CD4-positive, alpha-beta T cell treated with Interleukin-15 for 1 hour (primary cell): ENCODE measurements at regions not wholly inside any gene's neighbourhood (a gene's known extent, or its start where the extent isn't known, plus 50 kb on each side); places are given as distances from the start of the nearest gene placed in this dataset.

Experiments used
- DNase-seq: peaks from one replicate; pipeline ENCODE4 v3.0.0-alpha.2; 2020

DNA sequence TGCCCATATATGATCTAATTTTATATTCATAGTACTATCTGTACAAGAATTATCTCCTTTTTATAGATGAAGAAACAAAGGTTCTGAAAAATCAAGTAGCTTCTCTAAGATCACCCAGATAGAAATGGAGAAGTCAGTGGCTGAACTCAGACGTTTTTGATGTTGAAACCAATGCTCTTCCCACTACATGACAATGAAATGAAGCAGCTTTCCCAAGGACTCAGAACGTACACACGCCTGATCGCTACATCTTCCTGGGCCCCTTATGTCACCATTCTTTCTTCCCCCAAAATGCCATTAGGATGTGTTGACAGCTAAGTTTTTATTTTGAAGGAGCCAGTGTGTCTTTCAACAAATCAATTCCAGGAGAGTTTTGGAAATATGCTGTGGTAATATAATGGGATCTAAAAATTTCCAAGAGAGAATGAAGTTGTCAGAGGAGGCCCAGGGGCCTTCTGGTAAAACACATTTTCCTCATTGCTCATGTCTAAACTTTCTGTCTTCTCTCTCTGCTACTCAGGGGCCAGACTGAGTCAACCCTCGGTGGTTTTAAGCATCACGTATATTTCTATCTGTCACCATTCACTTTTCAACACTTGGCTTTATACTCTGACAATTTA, 98.1 kb upstream of the COL21A1 start:
- DNase-seq: no peak

DNA sequence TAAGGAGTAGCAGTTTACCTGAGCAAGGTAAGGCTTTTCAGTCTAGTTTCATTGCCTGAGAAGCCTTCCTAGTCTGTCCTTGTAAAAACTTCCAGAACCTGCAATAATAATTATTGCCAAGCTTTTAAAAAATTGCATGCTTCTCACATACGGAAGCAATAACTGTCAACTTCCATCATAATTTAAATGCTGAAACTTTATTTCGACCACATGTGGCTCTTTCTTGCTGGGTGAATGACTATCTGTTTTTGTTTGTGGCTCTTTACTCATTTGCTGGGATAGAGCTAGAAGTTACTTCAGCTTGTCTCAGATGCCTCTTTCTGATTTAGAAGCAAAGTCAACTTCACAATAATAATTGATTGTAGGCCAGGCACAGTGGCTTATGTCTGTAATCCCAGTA, 95.9 kb upstream of the COL21A1 start:
- DNase-seq: no peak

DNA sequence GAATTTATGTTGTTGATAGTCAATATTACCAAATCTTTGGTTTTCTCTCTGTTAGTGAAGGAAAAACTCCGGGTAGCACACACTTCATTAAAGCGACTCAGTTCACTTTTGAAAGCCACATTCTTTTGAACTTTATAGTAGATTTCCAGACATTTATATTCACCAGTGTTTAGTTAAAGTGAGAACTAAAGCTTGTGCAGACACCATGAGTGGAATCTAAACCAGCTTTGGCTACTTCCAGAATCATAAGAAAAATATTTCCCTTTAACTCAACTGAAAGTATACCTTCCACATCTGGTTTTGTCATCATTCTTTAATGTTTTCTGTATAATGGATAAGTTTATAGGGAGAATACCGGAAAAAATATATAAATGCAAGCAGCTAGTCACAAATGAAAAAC, 92.1 kb upstream of the COL21A1 start:
- DNase-seq: no peak

DNA sequence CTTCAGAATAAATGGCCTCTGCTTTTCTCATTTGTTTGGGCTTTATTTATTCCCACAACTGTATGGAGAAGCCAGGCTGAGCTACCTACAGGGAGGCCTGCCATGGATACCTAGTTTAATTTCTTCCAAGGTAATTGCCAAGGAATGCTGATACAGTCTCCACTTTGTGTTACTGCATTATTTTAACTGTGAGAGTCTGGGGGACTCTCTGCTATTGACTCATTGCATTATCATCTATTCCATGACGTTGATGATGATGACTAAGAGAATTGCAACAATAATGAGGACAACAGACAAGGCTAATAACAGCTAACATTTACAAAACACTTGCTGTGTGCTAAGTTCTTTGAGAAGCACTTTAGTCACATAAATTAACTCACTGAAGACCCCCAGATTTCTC, 88.3 kb upstream of the COL21A1 start:
- DNase-seq: no peak

DNA sequence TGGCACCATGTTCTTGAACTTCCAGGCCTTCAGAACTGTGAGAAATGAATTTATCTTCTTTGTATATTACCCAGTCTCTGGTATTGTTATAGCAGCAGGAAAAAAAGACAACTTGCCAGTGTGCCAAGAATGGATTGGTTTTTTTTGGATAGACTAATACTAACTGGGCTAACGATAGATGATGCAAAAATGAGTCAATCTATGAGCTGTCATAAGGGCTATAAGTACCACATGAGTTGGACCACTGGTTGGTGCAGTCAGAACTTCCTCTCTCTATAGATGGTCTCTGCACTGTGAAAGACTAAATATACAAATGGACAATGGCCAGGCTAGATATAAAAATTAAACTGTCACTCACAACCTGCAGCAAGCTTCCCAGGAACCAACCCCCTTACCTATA, 87.6 kb upstream of the COL21A1 start:
- DNase-seq: no peak

DNA sequence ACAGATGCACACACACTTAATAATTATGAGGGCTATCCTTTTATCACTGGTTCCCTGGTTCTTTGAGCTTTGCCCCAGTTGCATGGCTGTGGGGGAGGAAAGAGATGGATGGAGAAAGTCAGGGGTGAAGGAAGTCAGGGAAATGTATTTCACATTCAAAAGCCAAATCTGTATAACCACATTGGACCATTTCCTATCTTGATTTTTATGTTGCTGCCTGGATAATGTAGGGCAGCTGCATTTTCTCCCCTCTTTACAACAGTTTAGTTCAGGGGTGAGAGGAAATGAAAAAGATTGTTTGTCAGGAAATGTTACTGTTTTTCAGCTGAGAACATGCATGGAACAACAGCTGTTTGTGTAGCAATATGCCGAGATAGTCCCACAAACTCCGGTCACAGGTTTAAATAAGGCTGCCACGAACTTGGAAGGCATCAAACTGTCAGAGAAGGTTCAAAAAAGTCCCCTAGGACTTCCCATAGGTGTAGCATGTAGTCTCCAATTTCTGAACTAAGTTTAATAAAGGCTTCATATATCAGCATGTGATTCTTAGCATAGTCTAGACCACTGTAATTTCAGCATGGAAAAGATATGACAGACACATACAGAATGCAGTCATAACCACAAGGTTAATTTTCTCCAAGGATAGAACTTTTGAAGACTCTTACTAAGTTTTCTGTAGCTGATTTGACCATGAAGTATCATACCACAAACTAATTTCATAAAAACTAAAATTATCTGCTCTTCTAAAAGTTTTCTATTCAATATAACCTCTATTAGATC, 82.1 kb upstream of the COL21A1 start:
- DNase-seq: no peak

DNA sequence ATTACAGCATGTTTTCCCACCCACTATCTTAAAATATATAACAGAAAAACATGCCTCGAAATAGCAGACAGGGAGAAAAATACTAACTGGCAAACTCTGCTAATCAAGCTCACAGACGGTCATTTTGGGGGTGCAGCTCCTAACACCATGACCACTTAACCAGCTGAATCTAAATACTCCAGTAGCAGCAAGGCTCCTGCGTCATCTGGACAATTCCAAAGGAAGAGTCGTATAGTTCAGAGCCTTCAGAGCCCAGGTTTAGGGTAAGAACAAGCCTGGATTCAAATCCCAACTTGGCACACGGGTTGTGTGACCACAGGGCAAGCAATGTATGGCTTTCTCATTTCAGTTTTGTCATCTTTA, 81.3 kb upstream of the COL21A1 start:
- DNase-seq: no peak

DNA sequence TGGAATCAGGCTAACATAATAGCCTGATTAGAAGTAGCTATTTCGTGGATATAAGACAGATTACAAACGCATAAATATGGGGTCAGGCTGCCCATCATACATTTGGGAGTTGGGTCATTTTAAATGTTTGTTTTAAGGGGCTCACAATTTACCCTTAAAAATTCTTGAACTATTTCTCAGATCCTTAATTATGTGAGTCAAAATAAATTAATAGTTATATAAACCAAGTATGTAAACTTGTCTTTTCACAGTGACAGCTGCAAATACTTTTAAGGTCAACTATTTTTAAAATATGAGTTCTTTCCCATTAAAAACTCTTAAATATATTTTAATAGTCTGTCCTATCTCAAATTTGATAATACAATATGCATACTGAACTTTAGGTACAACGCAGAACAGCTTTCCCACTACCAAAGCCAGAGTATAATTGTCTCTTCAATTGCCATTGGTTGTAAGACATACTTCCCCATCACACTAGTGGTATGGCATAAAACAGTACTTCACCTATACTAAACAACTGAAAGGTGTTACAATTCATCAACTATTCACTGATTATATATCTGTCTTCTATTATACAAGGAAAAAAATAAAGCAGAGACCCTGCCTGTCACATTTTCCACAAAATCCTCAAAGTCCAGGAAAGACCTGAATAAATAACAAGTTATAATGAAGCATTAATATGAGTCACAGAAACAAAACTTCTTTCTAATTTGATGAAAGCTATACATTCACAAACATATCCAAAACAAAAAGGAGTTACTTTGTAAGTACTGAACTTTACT, 80.8 kb upstream of the COL21A1 start:
- no peak for DNase-seq

DNA sequence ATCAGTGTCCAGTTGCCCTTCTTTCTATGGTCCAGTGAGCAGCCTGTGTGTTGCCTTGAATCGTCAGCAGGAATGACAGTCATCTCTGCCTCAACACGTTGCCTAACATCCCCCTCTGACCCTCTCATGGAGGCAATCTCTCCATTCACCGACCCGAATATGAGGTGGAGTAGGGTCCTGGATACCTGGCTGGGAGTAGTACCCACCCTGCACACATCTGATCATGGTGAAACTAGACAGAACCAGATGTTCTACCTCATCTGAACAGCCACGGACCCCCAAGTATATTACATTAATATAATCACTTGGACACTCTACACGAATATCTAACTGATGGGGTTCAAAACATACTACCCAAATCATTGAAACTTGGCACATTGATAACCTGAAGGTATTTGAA, 77.0 kb upstream of the COL21A1 start:
- DNase-seq: no peak

DNA sequence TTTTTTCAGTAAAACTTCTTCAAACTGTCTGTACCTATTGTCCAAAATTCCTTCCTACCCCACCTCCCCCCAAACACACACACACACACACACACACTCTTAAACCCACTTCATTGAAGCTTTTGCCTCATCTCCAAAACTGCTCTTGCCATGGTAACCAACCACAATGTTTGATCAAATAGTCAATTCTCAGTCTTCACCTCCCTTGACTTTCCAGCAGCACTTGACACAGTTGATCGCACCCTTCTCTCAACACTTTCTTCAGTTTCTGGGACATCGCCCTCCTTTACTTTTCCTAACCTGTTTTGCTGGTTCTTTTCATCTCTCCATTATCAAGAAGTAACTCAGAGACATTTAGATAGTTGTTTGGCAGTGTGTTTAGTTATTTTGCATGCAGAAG, 71.5 kb upstream of the COL21A1 start:
- DNase-seq: no peak

DNA sequence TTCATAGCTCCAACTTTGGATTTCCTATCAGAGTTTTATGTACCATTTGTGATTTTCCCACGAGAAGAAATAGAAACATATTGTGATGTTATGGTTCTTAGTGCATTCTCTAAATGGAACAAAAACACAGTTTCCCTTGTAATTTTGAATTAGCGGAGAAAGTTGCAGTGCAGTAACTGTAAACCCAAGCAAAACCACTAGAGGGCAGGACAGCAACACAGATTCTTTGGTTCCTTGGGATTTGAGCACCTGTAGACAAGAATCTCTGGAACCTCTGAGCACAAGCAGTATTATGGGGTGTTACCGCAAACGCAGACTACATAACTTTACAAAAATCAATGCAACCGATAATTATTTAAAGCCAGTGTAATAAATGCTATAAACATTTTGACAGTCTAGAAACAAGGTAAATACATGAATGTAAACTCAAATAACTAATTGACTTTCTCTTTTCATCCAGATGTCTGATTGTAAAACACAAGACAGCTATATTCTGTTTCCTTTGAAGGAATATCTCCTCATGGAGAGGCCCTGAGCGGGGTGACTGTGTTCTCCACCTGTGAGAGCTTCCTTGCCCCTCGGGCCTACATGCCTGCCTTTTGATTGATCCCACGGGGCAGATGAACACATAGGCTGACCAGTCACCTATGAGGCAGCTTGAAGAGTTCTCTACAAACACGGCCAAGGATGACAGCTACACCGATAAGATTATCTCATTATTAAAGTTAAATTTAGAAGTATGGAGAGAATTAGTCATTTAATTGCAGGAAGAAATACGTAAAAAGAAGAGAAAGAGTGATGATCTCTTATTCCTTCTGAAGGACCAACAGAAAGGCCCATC, 67.5 kb upstream of the COL21A1 start:
- DNase-seq: no peak

DNA sequence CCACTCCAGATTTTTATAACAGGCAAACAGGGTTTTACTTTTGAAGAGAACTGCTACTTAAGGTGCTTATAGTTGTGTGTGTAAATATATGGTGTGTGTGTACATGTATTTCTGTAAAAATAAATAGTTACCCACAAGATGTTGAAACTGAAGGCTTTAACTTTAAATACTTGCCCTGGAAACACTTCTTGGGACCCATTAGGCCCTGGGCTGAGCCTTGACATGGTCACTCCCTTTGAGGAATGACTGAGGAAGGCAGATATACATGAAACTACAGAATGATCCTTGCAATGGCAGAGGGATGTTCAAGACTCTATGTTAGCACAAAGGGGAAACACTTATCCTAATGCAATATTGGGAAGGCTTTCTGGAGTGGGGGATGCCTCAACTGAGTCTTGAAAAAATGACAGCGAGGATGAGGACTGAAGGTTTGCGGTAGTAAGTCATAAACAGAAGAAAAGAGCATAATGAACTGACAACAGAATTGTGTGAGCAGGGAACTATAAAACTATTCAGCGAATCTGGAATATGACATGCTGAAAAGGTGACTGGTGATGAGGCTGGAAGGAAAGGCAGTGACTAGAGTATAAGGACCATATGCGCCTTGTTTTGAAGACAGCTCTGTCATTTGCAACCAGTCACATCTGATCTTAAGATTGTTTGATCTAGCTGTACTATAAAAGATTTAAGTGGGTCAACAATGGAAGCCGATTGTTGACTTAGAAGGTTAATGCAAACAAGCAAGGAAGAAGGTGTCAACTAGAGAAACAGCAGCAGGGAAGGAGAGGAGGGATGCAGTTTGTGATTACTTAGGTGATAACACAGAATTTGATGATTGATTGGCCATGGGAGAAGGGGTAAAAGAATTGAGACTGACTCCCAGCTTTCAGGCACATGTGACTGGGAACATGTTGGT, 64.4 kb upstream of the COL21A1 start:
- no peak for DNase-seq

DNA sequence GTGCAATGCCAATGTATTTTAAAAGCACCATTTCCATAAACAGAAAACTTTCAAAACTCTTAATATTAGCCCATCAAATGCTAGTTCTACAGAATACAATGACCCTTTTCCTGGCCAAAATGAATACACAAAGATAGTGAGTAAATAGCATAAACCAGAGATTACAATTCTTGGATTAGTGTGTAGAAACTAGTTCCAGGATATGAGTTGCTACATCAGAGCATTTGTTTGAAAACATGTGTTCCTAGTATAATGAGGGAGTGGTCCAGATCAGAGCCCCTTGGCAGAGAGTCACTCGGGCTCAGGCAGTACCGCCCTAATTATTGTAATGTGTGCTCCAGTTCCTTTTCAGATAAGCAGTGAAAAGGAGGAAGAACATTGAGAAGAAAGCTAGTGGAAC, 63.7 kb upstream of the COL21A1 start:
- DNase-seq: no peak

DNA sequence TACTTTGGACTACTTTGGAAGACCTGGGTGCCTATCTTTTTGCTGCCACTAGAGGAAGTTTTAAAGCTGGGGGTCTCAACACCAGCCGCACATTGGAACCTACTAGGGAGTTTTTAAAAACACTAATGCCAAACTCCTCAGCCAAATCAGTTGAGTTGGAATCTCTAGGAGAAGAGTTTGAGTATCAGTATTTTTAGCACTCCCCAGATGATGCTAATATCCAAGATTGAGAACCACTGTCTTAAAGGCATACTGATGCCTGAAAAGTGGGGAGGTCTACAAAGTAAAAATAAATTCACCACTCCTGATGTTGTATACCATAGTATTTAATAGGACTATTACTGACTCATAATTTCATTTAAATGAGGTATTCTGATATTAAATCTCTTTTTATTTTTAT, 62.9 kb upstream of the COL21A1 start:
- DNase-seq: no peak

DNA sequence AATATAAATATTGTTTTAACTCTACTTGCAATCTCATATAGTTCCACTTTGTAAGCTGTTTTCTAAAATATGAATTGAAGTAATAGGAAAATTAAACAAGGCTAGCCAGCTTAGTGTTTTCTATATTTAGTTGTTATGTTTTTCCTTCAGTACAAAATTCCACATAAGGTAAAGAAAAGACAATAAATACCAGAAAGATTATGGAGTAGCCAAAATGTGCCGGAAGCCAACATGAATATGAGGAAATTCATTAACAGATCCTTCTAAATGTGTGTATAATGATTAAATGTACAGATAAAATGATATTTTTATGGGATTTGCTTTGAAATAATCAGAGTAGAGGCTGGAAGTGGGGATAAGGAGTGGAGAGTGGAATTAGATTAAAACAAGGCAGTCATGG, 52.5 kb upstream of the COL21A1 start:
- DNase-seq: no peak

DNA sequence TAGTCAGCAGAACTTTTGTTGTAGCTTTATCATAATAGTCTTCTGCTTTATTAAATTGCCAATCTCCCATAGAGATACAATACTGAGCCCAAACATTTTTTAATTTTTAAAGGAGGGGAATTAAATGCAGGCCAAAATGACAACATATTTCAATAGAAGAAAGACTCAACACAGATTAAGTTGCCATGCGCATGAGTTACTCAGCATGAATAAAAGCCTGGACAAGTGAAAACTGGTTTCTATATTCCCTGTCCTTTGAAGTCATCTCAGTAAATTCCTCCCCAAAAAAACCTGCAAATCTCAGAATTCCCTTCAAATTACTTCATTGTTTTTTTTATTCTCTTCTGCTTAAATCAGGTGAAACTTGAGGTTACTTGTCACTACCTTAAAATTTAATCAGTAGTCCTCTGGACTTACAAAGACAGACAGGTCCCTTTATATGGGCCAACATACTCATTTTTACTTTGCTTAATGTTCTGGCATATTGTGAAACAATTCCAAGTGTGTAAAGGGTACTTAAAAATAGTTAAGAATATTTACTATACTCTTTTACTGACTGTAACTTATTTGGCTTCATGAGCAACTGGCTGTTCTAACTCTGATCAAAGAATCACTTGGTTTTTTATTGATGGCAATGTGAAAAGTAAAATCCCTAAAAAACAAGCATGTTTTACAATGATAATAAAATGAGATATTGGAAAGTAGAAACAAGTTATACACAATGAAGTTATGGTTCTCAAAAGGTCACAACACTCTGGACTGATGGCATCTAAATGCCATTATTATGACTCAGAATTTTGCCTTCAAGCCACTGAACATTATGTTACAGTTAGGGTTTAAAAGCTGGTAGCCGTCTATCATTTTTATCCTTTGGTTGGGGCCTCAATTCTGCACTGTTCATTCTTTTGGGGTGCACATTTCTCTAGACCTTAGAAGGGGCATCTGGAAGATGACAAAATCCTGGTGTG, 49.9 kb upstream of the COL21A1 start:
- no peak for DNase-seq
